AG08395 (cell line): ENCODE measurements at regions not wholly inside any gene's neighbourhood (a gene's known extent, or its start where the extent isn't known, plus 50 kb on each side); places are given as distances from the start of the nearest gene placed in this dataset.

Source experiments
- DNase-seq: peaks from one replicate; pipeline ENCODE4 v3.0.0; 2012; ENCODE audit warnings: mixed read lengths, low spot score

DNA sequence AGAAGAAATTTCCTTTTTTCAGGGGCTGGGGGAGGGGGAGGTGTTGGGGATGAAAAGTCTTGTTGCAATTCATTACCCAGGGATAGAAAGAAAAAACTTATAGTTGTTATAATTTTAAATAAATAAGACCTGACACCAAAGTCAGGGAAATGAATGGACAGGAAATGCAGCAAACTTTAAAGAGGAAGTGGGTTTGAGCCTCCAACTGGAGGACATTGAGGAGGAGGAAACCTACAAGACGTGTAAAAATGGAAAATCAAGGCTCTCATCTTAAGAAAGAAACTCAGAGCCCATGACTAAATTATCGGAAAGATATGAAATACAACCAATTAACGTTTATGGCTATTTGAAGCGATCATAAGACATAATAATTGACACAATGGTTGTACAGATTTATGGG lies 54.4 kb downstream of the NIBAN1 start:
- DNase-seq: no peak

DNA sequence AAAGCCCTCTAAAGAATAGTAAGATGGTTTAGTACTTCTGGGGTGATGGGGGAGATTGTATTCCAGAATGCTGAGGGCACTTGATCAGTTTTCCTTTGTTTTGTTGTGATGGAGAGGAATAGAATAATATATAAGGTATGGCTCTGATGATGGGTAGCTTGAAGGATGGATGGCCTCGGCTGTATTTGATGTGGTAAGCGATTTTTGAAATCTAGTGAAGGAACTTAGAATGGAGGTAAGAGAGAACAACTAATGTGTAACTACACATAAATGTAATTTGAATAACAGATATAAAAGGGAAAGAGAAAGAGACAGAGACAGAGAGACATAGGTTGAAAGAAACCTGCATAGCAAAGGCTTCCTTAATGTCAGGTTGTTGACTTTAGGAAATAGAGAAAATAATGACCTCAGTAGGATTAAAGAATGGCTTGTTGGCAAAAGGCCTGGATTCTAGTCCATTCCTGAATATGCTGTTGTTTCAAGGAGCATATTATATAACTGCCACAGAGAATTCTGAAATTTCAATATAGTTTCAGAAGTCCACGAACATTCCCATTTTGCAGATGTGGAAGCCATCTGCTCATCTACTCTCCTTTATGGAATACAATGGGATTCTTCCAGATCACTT lies 58.7 kb downstream of the NIBAN1 start:
- no peak for DNase-seq

DNA sequence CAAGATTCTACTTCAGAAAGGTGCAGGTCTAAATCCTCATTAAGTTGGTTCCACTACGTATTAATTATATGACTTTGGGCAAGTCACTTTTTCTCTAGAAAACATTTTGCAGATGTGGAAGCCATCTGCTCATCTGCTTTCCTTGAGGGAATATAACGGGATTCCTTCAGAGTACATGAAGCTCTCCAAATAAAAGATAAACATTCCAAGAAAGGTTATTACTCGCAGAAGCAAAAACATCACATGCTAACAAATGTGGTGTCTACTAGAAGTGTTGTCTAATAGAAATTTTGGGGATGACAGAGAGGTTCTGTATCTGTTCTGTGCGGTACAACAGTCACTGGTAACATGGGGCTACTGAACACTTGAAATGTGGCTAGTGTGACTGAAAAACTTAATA lies 60.2 kb downstream of the NIBAN1 start:
- DNase-seq: no peak

DNA sequence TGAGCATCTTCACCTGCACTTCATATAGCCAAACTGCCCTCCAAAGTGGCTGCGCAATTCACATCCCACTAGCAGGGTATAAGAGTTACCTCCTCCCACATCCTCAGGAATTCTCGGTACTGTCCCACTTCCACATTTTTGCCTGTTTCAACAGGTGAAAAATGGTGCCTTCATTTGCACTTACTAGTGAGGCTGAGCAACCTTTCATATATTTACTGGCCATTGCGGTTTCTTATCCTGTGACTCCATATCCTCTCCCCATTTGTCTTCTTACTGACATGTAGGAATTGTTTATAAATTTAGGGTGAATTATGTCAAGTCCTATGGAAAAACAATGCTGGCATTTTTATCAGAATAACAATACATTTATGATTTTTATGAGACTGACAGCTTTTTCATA lies 61.9 kb downstream of the NIBAN1 start:
- DNase-seq: no peak

DNA sequence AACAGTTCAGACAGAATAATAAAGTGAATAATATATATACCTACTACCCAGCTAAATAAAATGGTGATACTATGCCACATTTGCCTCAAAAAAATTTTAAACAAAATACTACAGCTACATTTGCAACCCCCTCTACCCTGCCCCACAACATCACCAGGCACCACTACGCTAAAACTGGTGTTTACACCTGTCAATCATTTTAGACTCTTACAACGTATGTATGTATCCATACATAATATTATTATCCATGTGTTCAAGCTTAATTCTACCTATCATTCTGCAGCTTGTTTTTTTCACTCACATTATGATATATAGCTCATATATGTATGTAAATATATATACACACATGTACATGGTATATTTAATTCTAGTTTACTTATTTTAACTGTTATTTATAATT lies 62.5 kb downstream of the NIBAN1 start:
- no peak for DNase-seq

DNA sequence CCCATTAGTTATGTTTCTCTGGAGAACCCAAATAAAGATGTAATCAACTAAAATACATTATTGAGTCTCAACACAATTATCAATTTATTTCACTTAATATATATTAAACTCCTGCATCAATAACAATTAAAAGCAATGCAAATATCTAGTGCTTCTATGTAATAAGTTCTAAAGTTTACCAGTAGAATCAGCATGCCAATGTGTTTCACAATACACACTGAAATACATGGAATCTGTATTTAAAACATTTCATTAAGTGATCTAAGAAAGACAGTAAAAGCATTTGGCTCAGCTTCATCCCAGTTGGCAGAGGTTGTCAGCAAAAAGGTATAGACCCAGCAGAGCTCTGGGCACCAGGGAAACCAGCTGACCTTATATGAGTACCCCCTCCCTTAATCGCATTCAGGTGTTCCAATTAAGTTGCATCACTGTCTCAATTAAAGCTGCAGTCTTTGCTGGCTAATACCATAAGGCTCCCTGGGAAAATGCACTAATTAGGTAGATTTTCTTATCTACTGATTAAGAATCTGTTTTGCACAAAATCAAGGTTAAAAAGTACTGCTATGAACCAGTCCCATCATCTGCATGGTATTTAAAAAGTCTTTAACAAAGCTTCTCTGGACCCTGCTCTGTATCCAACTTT lies 63.1 kb downstream of the NIBAN1 start:
- DNase-seq: no peak

DNA sequence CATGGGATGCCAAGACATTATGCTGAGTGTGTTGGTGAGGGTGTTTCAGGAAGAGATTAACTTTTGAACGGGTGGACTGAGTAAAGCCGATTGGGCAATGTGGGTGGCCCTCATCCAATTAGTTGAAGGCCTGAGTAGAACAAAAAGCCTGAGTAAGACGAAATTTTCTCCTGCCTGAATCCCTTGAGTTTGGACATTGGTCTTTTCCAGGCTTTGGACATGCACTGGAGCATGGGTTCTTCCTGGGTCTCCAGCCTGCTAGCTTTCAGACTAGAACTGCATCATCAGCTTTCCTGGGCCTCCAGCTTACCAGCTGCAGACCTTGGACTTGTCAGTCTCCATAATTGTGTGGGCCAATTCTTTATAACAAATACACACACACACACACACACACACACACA lies 63.6 kb downstream of the NIBAN1 start:
- peak; percentile 49 for DNase-seq

DNA sequence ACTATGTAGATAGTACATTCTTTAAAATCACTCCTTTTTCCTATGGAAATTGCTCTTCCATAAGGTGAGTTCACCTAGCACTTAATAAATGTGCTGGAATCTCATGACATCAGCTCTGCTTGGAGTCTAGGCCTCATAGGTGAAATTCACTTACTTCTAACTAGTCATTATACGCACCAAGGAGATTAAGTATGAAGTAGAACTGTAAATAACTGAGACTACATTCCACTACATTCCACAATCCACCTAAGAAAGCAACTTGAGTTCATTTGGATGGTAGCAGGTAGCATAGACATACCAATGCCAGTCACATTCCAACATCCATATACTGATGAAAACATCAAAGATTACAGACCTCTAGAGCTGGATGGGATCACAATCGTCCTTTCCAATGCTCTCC lies 64.3 kb downstream of the NIBAN1 start:
- no peak for DNase-seq

DNA sequence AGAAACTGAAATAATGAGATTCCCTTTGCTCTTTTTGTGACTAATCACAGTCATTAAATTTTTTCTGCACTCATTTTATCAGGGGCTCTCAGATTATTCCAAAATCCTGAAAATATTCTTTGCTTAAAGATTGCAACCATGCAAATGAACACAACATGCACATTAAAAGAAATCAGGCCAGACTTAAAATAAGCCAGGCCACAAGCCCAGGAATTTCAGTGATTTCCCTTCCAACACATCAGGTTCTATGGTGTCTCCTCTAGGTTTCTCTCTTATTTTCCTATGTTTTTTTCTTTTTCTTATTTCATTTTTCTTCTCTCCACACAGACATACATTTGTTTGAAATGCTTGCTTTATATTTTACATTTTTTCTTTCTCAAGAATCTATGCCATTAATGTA lies 65.3 kb downstream of the NIBAN1 start:
- no peak for DNase-seq

DNA sequence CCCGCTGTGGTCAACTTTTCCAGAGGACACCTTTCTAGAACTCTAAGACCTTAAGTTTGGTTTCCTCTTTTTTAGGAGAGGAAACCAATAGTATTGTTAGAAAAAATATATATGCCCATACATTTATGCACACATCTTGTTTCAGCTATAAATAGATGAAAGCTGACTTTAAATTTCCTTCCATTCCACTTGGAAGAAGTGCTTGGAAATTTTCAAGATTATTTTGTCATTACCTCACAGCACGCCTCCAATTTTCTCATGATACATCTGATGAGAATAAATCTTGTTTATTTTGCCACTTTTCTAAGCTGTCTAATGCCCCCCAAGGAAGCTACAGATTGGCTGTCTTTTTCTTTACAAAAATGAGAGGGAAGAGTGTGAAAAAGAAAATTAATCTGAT lies 65.8 kb downstream of the NIBAN1 start:
- no peak for DNase-seq

DNA sequence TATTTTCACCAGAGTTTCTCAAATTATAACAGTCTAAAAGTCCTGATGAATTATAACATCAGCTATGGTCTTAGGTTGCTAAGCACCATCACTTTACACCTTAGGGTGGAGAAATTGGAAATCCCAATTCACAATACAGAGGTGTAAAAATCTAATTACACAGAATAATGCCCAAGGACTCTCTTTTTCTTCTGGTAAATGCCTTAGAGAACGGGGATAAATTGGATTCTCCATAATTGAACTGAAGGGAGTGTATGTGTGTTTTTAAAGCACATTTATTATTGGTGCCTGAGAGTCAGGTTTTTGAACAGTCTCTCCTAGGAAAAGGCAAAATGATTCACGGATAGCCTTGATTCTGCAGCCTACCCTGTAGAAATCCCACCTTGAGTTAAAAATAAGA lies 66.8 kb downstream of the NIBAN1 start:
- DNase-seq: no peak

DNA sequence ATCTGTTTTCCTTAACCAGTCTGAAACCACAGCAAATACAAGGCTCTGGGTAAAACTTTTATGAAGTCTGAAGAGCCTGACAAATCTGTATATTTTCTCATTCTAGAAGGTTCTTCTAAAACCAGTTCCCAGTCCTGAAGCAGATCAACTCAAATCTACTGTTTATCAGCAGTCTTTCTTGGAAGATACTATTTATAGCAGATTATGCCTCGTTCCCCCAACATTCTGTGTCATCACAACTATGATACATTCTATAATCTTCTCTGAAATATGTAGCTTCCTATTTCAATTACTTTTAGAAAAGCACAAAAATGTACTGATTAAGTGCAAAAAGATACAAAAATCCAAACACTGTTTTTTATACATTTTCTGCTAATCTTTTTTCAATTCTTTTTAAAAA lies 67.5 kb downstream of the NIBAN1 start:
- DNase-seq: peak; percentile 17

DNA sequence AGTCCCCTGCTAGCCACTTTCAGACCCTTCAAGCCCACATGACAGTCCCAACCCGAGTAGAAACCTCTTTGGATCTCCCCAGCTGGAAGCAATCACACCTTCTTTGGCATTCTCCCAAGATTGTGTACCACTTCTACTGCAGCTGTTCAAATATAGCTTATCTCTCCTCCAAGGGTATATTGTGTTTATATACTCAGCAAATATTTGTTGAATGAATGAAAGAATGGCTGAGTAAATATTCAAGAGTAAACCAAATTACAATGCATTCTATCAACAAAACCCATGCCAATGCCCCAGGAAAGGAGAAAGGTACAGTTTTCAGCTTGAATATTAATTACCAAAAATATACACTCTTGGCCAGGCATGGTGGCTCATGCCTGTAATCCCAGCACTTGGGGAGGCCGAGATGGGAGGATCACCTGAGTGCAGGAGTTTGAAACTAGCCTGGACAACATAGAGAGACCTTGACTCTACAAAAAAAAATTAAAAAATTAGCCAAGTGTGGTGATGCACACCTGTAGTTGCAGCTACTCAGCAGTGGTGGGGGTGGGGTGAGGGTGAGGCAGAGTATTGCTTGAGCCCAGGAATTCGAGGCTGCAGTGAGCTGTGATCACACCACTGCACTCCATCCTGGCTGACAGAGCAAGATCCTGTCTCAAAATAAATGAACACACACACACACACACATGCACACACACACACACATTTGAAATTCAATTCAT lies 68.5 kb downstream of the NIBAN1 start:
- no peak for DNase-seq

DNA sequence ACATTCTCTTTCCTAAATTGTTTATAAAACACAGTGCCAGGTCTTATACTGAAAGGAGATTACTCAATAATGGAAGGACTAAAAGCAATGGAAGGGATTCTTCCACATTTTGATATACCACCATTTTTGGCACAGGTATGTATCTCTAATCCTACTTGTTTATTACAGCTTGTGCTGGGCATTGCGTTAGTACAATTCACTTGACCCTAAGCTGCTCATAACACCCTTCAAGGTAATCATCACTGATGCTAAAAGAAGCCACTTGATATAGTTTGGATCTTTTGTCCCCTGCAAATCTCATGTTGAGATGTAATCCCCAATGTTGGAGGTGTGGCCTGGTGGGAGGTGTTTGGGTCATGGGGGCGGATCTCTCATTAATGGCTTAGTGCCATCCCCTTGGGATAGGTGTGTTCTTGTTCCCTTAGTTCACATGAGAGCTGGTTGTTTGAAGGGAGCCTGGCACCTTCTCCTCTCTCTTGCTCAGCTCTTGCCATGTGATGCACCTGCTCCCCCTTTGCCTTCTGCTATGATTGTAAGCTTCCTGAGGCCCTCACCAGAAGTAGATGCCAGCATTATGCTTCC lies 71.1 kb downstream of the NIBAN1 start:
- DNase-seq: no peak

DNA sequence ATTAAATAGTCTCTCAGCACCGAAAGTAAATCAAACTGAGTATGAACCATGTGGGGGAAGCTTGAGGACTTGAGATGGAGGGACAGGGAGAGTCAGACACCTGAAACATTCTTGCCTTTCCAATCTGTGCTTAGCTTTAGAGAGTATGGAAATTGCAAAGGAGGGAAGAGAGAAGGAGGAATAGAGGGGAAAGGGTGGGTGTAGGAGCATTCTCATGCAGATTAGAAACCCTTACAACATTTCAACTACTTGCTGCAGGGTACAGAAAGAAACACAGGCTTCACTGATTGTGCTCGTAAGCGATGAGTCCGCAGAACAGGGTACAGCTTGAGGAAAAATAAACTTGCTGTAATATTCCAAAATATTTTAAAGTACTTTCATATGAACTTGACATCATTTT lies 73.8 kb downstream of the NIBAN1 start:
- DNase-seq: no peak

DNA sequence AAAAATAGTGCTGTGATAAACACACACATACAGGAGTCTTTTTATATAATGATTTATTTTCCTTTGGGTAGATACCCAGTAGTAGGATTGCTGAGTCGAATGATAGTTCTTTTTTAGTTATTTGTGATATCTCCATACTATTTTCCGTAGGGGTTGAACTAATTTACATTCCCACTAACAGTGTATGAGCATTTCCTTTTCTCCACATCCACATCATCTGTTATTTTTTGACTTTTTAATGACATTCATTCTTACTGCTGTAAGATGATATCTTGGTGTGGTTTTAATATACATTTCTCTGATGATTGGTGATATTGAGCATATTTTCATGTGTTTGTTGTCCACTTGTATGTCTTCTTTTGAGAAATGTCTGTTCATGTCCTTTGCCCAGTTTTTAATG lies 78.3 kb downstream of the NIBAN1 start:
- no peak for DNase-seq

DNA sequence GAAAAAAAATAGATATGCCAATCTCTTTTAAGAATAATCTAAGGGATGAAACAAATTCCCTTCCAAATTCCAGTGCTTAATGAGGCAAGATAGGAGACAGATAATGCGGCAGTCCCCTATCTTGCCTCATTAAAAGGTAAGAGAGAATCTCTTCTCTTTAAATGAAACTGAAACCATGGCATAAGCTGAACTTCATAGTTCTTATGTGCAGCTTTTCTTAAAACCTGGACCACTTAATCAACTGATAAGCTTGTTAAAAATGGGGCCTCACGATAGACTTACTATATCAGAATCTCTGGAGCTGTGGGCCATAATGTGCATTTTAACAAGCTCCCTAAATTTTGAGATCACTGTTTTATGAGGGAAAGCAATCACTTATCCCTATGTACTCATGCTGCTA lies 79.2 kb downstream of the NIBAN1 start:
- DNase-seq: no peak

DNA sequence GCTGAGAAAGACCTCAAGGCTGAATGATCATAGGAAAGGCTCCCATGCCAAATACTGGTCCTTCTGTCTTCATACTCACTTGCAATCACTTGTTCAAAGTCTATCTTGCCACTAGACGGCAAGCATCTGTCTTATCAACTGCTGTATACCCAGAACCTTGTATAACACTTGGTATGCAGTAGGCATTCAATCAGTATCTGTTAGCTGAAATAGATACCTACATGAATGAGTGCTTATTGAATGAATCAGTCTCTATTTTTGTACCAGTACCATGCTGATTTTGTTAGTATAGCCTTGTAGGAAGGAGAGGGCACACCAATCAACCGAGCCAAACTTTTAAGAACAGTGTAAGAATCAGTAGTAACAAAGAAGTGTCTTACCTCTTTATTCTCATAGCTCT lies 80.6 kb downstream of the NIBAN1 start:
- no peak for DNase-seq

DNA sequence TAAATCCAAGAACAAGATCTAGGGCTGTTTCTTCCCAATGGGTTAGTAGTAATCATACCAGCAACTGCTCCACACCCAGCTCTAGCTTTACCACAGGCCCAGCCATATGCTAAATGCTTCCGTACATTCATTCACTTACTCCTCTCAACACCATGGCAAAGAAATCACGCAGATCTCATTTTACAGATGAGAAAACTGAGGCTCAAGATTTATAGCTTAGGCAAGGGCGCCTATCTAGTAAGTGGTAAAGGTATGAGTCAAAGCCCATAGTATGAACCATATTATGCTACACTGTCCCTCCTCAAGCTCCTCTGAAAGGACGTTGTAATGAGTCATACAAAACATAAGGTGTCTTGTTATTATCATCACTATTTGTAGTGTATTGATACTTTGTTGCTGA lies 82.2 kb downstream of the NIBAN1 start:
- DNase-seq: no peak

DNA sequence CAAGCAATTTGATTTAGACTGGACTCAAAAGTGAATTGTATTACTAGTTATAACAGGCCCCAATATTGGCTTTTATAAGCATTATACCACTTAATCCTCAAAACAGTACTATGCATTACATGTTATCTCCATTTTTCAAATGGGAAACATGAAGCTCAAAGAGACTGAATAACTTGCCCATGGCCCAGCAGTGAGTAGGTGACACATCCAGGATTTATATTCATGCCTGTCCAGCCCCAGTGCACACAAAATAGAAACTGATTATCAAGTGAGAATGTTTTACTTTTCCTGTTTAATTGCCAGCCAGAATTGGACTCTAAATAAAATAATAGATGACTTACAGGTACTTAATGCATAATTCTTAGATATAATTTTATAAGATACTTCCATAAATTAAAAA lies 82.9 kb downstream of the NIBAN1 start:
- no peak for DNase-seq

DNA sequence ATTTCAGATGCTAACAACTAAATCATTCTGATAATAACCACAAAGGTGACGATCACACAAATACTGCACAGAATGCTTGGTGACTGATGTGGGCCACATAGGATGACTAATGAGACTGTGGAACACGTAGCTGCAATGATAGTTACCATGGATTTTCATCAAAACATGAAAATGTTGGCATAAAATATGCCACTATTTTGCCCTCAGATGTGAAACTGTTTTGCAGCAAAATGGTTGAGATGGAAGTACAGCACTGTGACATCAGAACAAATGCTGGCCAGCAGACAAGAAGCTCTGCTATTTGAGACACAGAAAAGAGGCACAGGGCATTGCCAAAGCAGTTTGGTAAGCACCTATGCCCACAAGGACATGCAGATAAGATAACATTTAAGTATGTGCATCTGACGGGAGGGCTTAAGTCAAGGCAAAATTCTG lies 83.8 kb downstream of the NIBAN1 start:
- DNase-seq: no peak

DNA sequence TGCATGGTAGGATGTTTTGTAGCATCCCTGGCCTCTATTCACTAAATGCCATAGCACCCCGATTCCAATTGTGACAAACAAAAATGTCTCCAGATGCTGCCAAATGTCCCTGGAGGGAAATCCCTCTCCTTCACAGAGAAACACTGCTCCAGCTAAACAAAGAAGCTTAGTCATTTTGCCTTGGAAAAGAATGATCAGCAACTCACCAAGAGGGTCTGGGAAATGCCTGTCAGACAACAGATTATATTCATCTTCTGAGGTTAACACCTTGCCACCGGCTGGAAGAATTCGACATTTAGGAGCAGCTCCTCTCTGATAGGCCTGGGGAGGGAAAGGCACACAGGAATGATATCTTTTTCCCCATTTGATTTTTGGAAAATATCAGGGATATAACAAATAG lies 84.4 kb downstream of the NIBAN1 start:
- no peak for DNase-seq

DNA sequence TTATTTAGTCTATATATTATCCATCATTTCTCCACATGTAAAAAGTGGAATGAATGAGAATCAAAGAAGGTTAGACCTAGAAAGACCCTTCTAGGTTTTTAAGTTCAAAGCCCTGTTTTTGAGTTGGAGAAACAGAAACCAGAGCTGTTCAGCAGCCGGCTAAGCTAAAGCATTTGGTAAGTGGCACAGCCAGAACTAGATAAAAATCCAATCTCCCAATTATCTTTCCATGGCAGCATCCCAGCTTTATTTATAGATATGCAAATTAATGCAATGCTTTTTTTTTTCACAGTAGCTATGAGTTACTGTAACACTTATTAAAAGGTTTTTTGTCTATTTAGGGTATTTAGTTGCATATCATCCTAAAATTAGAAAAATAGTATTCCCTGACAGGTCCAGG lies 85.1 kb downstream of the NIBAN1 start:
- DNase-seq: no peak
